ENCODE measurements at regions not wholly inside any gene's neighbourhood (a gene's known extent, or its start where the extent isn't known, plus 50 kb on each side); places are given as distances from the start of the nearest gene placed in this dataset.

- DNase-seq, result no peak
Observed at GRCh38 chr12:92339198-92339821, 193.7 kb upstream of the BTG1 start.

GRCh38 chr12:92338671-92339070 lies 193.0 kb upstream of the BTG1 start:
- no peak for DNase-seq

- DNase-seq, result no peak
Observed at GRCh38 chr12:92338102-92338501, 192.5 kb upstream of the BTG1 start.

GRCh38 chr12:92337128-92337527 lies 191.5 kb upstream of the BTG1 start:
- no peak for DNase-seq

- DNase-seq, result no peak
Observed at GRCh38 chr12:92336641-92337040, 191.0 kb upstream of the BTG1 start.

- DNase-seq, result no peak
Observed at GRCh38 chr12:92335831-92336230, 190.2 kb upstream of the BTG1 start.

GRCh38 chr12:92334552-92334951 lies 188.9 kb upstream of the BTG1 start:
- no peak for DNase-seq

GRCh38 chr12:92332552-92332951 lies 186.9 kb upstream of the BTG1 start:
- DNase-seq, result no peak

- DNase-seq, result no peak
Observed at GRCh38 chr12:92331383-92331782, 185.7 kb upstream of the BTG1 start.

GRCh38 chr12:92330654-92331053 lies 185.0 kb upstream of the BTG1 start:
- no peak for DNase-seq

GRCh38 chr12:92326877-92327276 lies 181.2 kb upstream of the BTG1 start:
- DNase-seq, result no peak

GRCh38 chr12:92324849-92325500 lies 179.3 kb upstream of the BTG1 start:
- DNase-seq, result no peak

GRCh38 chr12:92312463-92312964 lies 166.9 kb upstream of the BTG1 start:
- no peak for DNase-seq

- no peak for DNase-seq
Observed at GRCh38 chr12:92304371-92305055, 158.9 kb upstream of the BTG1 start.

GRCh38 chr12:92302041-92302829 lies 156.6 kb upstream of the BTG1 start:
- no peak for DNase-seq

GRCh38 chr12:92301356-92301755 lies 155.7 kb upstream of the BTG1 start:
- DNase-seq, result no peak

- no peak for DNase-seq
Observed at GRCh38 chr12:92300777-92301176, 155.1 kb upstream of the BTG1 start.

GRCh38 chr12:92299744-92300143 lies 154.1 kb upstream of the BTG1 start:
- DNase-seq, result no peak

- no peak for DNase-seq
Observed at GRCh38 chr12:92299344-92299743, 153.7 kb upstream of the BTG1 start.

- no peak for DNase-seq
Observed at GRCh38 chr12:92297932-92298696, 152.5 kb upstream of the BTG1 start.

- DNase-seq, result no peak
Observed at GRCh38 chr12:92297405-92297804, 151.8 kb upstream of the BTG1 start.

- DNase-seq, result no peak
Observed at GRCh38 chr12:92295523-92295922, 149.9 kb upstream of the BTG1 start.

All from activated effector memory CD4-positive, alpha-beta T cell treated with anti-CD3 and anti-CD28 coated beads, Interleukin-2, amount 50 U/mL, for 16 hours (primary cell).